ENCODE measurements at regions not wholly inside any gene's neighbourhood (a gene's known extent, or its start where the extent isn't known, plus 50 kb on each side); places are given as distances from the start of the nearest gene placed in this dataset.

DNA sequence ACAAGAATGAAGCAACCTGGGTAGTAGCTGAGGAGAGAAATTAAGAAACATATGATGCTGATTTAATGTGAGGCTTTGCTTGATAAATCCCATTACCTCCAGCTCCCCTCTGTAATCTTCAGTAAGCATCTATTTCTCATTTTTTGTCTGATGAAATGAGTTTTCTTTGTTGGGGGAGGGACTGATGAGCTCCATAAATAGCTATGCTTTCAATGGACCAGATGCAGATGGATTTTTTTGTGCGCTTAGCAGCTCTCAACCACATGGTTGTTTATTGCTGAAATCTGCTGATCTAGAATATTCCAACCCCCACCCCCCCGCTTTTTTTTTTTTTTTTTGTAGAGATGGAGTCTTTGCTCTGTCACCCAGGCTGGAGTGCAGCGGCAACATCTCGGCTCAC is 1082.0 kb downstream of the RAPGEF2 start:
- no peak for FAIRE-seq
- H2AFZ ChIP-seq (ENCODE audit: control insufficient read depth, low read depth, low read length) = no peak overlapping the region
- ChIA-PET SMC1A (ENCODE audit: uncharacterized antibody, unreplicated experiment) (no interaction called here), RAD21 (ENCODE audit: unreplicated experiment) (no interaction called here), POLR2A (no interaction called here), CTCF (no interaction called here)
- no peak for TF ChIP-seq RAD21 (IDR thresholded peaks at IDR 0.05; ENCODE audit: insufficient read depth, low read depth, low read length)
- TF ChIP-seq, protein P1, sequence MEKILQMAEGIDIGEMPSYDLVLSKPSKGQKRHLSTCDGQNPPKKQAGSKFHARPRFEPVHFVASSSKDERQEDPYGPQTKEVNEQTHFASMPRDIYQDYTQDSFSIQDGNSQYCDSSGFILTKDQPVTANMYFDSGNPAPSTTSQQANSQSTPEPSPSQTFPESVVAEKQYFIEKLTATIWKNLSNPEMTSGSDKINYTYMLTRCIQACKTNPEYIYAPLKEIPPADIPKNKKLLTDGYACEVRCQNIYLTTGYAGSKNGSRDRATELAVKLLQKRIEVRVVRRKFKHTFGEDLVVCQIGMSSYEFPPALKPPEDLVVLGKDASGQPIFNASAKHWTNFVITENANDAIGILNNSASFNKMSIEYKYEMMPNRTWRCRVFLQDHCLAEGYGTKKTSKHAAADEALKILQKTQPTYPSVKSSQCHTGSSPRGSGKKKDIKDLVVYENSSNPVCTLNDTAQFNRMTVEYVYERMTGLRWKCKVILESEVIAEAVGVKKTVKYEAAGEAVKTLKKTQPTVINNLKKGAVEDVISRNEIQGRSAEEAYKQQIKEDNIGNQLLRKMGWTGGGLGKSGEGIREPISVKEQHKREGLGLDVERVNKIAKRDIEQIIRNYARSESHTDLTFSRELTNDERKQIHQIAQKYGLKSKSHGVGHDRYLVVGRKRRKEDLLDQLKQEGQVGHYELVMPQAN (conservative IDR thresholded peaks at IDR 0.05) = no peak
- TF ChIP-seq ZZZ3 (IDR thresholded peaks at IDR 0.05; ENCODE audit: control insufficient read depth, insufficient read length, low read depth) = no peak
- no peak for TF ChIP-seq EZH2 (IDR thresholded peaks at IDR 0.05; ENCODE audit: borderline replicate concordance, control insufficient read depth, low read depth, low read length)
- no peak for TF ChIP-seq SIN3A (IDR thresholded peaks at IDR 0.05; ENCODE audit: low read depth, low read length)
- TF ChIP-seq PAX5 (IDR thresholded peaks at IDR 0.05; ENCODE audit: borderline replicate concordance, low read depth, low read length) = no peak
- no peak for TF ChIP-seq ZNF274 (IDR thresholded peaks at IDR 0.05; ENCODE audit: insufficient read depth, insufficient read length)
- no peak for TF ChIP-seq ZNF622 (IDR thresholded peaks at IDR 0.05)
- no peak for TF ChIP-seq CHD1 (IDR thresholded peaks at IDR 0.05; ENCODE audit: low read depth, low read length)
- TF ChIP-seq, protein P2, sequence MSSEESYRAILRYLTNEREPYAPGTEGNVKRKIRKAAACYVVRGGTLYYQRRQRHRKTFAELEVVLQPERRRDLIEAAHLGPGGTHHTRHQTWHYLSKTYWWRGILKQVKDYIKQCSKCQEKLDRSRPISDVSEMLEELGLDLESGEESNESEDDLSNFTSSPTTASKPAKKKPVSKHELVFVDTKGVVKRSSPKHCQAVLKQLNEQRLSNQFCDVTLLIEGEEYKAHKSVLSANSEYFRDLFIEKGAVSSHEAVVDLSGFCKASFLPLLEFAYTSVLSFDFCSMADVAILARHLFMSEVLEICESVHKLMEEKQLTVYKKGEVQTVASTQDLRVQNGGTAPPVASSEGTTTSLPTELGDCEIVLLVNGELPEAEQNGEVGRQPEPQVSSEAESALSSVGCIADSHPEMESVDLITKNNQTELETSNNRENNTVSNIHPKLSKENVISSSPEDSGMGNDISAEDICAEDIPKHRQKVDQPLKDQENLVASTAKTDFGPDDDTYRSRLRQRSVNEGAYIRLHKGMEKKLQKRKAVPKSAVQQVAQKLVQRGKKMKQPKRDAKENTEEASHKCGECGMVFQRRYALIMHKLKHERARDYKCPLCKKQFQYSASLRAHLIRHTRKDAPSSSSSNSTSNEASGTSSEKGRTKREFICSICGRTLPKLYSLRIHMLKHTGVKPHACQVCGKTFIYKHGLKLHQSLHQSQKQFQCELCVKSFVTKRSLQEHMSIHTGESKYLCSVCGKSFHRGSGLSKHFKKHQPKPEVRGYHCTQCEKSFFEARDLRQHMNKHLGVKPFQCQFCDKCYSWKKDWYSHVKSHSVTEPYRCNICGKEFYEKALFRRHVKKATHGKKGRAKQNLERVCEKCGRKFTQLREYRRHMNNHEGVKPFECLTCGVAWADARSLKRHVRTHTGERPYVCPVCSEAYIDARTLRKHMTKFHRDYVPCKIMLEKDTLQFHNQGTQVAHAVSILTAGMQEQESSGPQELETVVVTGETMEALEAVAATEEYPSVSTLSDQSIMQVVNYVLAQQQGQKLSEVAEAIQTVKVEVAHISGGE (CRISPR knock-in tag; IDR thresholded peaks at IDR 0.05) = no peak
- intact Hi-C loops (cut with micrococcal nuclease; ENCODE audit: unreplicated experiment) (no loop called here), in situ Hi-C loops (cut with MboI) (no loop called here)
- 28% methylated on average over 4 of the region's 4 CpGs for WGBS (ENCODE audit: insufficient coverage, insufficient replicate concordance, low lambda C conversion rate, missing lambda C conversion rate)
- no peak overlapping the region for H3K4me3 ChIP-seq
- BruUV-seq (replicated peaks) = no TSS peak
- H3K9ac ChIP-seq (ENCODE audit: control insufficient read depth, insufficient read depth, low read length) = no peak overlapping the region
- no peaks in the 10 kb centered on the region for H3K9me3 ChIP-seq (replicated peaks; ENCODE audit: control insufficient read depth, insufficient read depth, low read length)
- no peaks in the 10 kb centered on the region for H3K27me3 ChIP-seq (replicated peaks in 1 of 2; ENCODE audit: control insufficient read depth in 2 of 2, insufficient read depth in 2 of 2, low read length in 1 of 2)
- H3K36me3 ChIP-seq (ENCODE audit: control insufficient read depth in 2 of 2, insufficient read depth in 2 of 2, low read length in 1 of 2) = no peaks in the 10 kb centered on the region
- H3K4me2 ChIP-seq (ENCODE audit: control insufficient read depth, insufficient read depth) = no peak overlapping the region
- H3K27ac ChIP-seq (ENCODE audit: control insufficient read depth, insufficient read depth) = no peak overlapping the region
- no peaks in the 10 kb centered on the region for H4K20me1 ChIP-seq (ENCODE audit: control insufficient read depth, insufficient read depth)
- H3K79me2 ChIP-seq (ENCODE audit: control insufficient read depth, insufficient read depth, low read length) = no peaks in the 10 kb centered on the region
- no peaks in the 10 kb centered on the region for H3K4me1 ChIP-seq (ENCODE audit: control insufficient read depth, insufficient read depth, low read length)
- DNase-seq (ENCODE audit: low read depth, low spot score) = no peak
- no peak for ATAC-seq
